Activated CD4-positive, alpha-beta T cell treated with anti-CD3 and anti-CD28 coated beads, Interleukin-2, amount 10 ng/mL, durations not matched to agents 24 days and 14 days (primary cell): ENCODE measurements at regions not wholly inside any gene's neighbourhood (a gene's known extent, or its start where the extent isn't known, plus 50 kb on each side); places are given as distances from the start of the nearest gene placed in this dataset.

Experiments used
- DNase-seq: peaks from one replicate; pipeline ENCODE4 v3.0.0; 2022
- H3K27ac Mint-ChIP-seq: one replicate; pipeline ENCODE4 v1.8.0; 2022; ENCODE audit warnings: mild to moderate bottlenecking, mixed read lengths
- H3K27me3 Mint-ChIP-seq: one replicate; pipeline ENCODE4 v1.8.0; 2022; ENCODE audit warnings: mixed read lengths
- H3K36me3 Mint-ChIP-seq: one replicate; pipeline ENCODE4 v1.8.0; 2022; ENCODE audit warnings: low read depth, mild to moderate bottlenecking, mixed read lengths
- H3K4me1 Mint-ChIP-seq: one replicate; pipeline ENCODE4 v1.8.0; 2021; ENCODE audit warnings: mixed read lengths
- H3K4me3 Mint-ChIP-seq: one replicate; pipeline ENCODE4 v1.8.0; 2022; ENCODE audit warnings: mild to moderate bottlenecking, moderate library complexity, mixed read lengths
- H3K9me3 Mint-ChIP-seq: one replicate; pipeline ENCODE4 v1.8.0; 2021; ENCODE audit warnings: mixed read lengths
- intact Hi-C: fragments of 100-400 bp; cut with micrococcal nuclease; formaldehyde crosslinking; loops from one replicate; pipeline ENCODE4 v1.15.1; 2023

- H3K27me3 Mint-ChIP-seq: peaks cover 6% of the 10 kb centered on the region
- DNase-seq: no peak
Observed at GRCh38 chr5:74382987-74383593, 257.4 kb downstream of the ENC1 start.

GRCh38 chr5:74382123-74382855, 258.2 kb downstream of the ENC1 start:
- intact Hi-C loops: no loop called here
- DNase-seq: no peak
- no peaks in the 10 kb centered on the region for H3K4me1 Mint-ChIP-seq
- H3K27me3 Mint-ChIP-seq: peaks cover 6% of the 10 kb centered on the region
- H3K27ac Mint-ChIP-seq: no peak overlapping the region
- H3K4me3 Mint-ChIP-seq: no peak overlapping the region
- no peaks in the 10 kb centered on the region for H3K9me3 Mint-ChIP-seq
- no peaks in the 10 kb centered on the region for H3K36me3 Mint-ChIP-seq

More at GRCh38 chr5:74382987-74383593, 257.4 kb downstream of the ENC1 start:
- no peak overlapping the region for H3K27ac Mint-ChIP-seq
- intact Hi-C loops: no loop called here
- H3K36me3 Mint-ChIP-seq: no peaks in the 10 kb centered on the region
- H3K9me3 Mint-ChIP-seq: no peaks in the 10 kb centered on the region
- H3K4me3 Mint-ChIP-seq: no peak overlapping the region
- H3K4me1 Mint-ChIP-seq: no peaks in the 10 kb centered on the region

DNA sequence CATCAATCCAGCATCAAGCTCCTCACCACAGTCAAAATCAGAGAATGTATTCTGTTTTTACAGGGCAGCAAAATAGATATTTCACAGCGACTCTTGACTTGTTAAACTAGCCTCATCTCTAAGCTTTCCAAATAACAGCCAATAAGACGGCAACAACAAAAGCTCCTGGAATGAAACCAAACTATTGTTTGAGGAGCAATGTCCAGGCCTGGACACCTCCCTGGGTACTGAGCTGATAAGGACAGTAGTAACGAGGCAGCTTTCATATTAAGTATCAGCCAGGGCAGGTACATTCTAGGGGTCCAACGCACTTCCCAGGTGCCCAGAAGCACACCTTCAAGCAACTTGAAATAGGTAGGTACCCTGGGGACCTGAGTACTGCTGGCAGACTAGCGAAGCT, 260.3 kb downstream of the ENC1 start:
- no peaks in the 10 kb centered on the region for H3K36me3 Mint-ChIP-seq
- DNase-seq: no peak
- peaks cover 8% of the 10 kb centered on the region for H3K27me3 Mint-ChIP-seq
- H3K9me3 Mint-ChIP-seq: no peaks in the 10 kb centered on the region
- no peak overlapping the region for H3K4me3 Mint-ChIP-seq
- H3K27ac Mint-ChIP-seq: no peak overlapping the region
- intact Hi-C loops: no loop called here
- H3K4me1 Mint-ChIP-seq: no peaks in the 10 kb centered on the region

DNA sequence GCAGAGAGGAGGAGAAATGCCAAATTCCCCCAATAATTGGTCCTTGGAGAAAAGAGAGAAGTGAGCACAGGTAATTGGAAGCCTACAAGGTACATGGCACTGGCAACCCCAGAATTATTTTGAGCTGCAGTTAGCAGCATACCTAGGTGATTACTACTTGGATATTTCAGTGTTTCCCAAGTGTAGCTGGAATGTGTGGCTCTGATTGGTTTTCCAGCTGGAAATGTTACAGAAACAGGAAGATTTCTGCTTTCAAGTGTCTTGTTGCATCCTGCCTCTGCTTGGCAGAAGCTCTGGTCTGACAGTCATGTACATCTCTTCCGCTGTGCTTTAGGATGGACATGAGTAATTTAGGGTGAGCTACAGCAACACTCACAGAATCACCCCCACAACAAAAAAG, 262.1 kb downstream of the ENC1 start:
- Mint-ChIP-seq H3K4me3 (no peak overlapping the region), H3K4me1 (no peaks in the 10 kb centered on the region), H3K36me3 (no peaks in the 10 kb centered on the region), H3K27me3 (peaks cover 4% of the 10 kb centered on the region), H3K9me3 (no peaks in the 10 kb centered on the region), H3K27ac (no peak overlapping the region)
- intact Hi-C loops: no loop called here
- no peak for DNase-seq

DNA sequence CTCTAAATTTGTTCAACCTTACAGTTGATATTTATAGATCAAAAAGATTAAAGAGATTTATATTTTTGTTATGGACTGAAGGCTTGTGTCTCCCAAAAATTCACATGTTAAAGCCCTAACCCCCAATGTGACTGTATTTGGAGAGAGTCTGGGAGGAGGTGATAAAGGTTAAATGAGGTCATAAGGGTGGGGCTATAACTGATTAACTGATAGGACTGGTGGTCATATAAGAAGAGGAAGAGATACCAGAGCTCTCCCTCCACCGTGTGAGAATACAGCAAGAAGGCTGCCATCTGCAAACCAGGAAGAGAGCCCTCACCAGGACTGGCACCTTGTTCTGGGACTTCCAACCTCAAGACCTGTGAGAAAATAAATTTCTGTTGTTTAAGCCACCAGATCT, 264.3 kb downstream of the ENC1 start:
- Mint-ChIP-seq H3K9me3 (no peaks in the 10 kb centered on the region), H3K4me3 (no peak overlapping the region), H3K27ac (no peak overlapping the region), H3K36me3 (no peaks in the 10 kb centered on the region), H3K27me3 (peaks cover 4% of the 10 kb centered on the region), H3K4me1 (no peaks in the 10 kb centered on the region)
- intact Hi-C loops: no loop called here
- no peak for DNase-seq

GRCh38 chr5:74375271-74375670, 265.3 kb downstream of the ENC1 start:
- no peak for DNase-seq
- no peak overlapping the region for H3K4me3 Mint-ChIP-seq
- no peaks in the 10 kb centered on the region for H3K4me1 Mint-ChIP-seq
- intact Hi-C loops: no loop called here
- H3K27me3 Mint-ChIP-seq: peaks cover 4% of the 10 kb centered on the region
- no peaks in the 10 kb centered on the region for H3K36me3 Mint-ChIP-seq
- no peak overlapping the region for H3K27ac Mint-ChIP-seq
- H3K9me3 Mint-ChIP-seq: no peaks in the 10 kb centered on the region

DNA sequence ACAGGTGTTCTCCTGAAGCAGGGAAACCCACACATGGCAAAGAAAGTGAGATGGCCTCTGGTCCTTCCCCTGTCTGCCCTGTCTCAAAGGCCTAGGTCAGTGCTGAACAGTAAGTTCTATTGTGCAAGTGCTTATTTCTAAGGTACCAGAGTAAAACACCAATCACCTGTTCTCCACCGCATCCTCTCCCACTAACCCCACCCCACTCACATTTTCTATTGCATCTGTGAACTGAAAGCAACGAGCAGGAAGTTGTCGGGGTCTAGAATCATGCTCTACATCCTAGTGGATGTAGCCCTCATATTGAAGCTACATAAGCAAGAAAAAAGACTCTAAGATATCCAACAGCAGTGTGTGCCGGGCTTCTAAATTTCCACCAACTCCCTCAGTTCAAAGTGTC, 265.9 kb downstream of the ENC1 start:
- Mint-ChIP-seq H3K36me3 (no peaks in the 10 kb centered on the region), H3K4me3 (no peak overlapping the region), H3K4me1 (no peaks in the 10 kb centered on the region), H3K27ac (no peak overlapping the region), H3K27me3 (peaks cover 4% of the 10 kb centered on the region), H3K9me3 (no peaks in the 10 kb centered on the region)
- no peak for DNase-seq
- intact Hi-C loops: no loop called here

GRCh38 chr5:74373076-74373475, 267.5 kb downstream of the ENC1 start:
- no peaks in the 10 kb centered on the region for H3K36me3 Mint-ChIP-seq
- peaks cover 3% of the 10 kb centered on the region for H3K27me3 Mint-ChIP-seq
- intact Hi-C loops: no loop called here
- no peaks in the 10 kb centered on the region for H3K4me1 Mint-ChIP-seq
- no peak overlapping the region for H3K27ac Mint-ChIP-seq
- no peak for DNase-seq
- H3K9me3 Mint-ChIP-seq: no peaks in the 10 kb centered on the region
- H3K4me3 Mint-ChIP-seq: no peak overlapping the region

- no peak for DNase-seq
- Mint-ChIP-seq H3K36me3 (no peaks in the 10 kb centered on the region), H3K9me3 (no peaks in the 10 kb centered on the region), H3K27ac (no peak overlapping the region), H3K4me1 (no peaks in the 10 kb centered on the region), H3K27me3 (peaks cover 3% of the 10 kb centered on the region), H3K4me3 (no peak overlapping the region)
- intact Hi-C loops: no loop called here
Observed at GRCh38 chr5:74372502-74373064, 267.9 kb downstream of the ENC1 start.

DNA sequence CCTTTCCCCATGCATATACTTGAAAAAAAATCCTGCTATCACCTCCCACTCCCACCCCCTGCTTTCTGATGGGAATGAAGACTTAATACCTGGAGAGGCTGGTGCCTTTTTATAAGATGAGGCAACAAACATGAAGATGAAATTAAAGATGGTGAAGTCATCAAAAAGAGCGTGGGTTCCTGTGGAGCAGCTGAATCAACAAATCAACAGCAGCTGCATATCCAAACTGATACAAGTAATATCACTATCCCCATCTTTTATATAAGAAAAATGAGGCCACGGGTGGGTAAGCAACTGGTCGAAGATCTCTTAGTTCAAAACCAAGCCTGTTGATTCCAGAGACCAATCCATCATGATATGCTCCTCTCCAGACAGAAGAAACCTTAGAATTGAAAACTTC, 268.5 kb downstream of the ENC1 start:
- intact Hi-C loops: no loop called here
- Mint-ChIP-seq H3K4me3 (no peak overlapping the region), H3K27me3 (peaks cover 3% of the 10 kb centered on the region), H3K36me3 (no peaks in the 10 kb centered on the region), H3K4me1 (no peaks in the 10 kb centered on the region), H3K9me3 (no peaks in the 10 kb centered on the region), H3K27ac (no peak overlapping the region)
- DNase-seq: no peak

DNA sequence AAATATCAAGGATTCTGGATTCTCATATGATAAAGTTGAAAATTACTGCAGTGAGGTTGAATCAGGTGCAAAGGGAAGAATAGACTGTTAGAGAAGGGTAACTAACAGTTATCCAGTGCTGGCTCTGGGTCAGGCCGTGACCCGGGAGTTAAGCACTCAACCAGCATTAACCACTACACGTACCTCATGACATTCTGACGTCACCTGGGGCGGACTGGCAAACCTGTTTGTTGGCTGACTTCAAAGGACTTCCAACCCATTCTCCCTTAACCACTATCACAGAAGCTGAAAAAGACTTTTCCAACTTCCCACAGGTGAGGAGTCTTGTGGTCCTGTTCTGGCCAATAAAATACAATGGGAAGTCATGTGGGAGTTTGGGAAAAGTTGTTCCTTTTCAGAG, 268.9 kb downstream of the ENC1 start:
- intact Hi-C loops: no loop called here
- no peak overlapping the region for H3K27ac Mint-ChIP-seq
- H3K4me3 Mint-ChIP-seq: no peak overlapping the region
- H3K27me3 Mint-ChIP-seq: peaks cover 3% of the 10 kb centered on the region
- H3K9me3 Mint-ChIP-seq: no peaks in the 10 kb centered on the region
- H3K4me1 Mint-ChIP-seq: no peaks in the 10 kb centered on the region
- DNase-seq: no peak
- no peaks in the 10 kb centered on the region for H3K36me3 Mint-ChIP-seq

GRCh38 chr5:74370168-74370567, 270.4 kb downstream of the ENC1 start:
- H3K4me3 Mint-ChIP-seq: no peak overlapping the region
- no peaks in the 10 kb centered on the region for H3K9me3 Mint-ChIP-seq
- H3K36me3 Mint-ChIP-seq: no peaks in the 10 kb centered on the region
- DNase-seq: no peak
- no peak overlapping the region for H3K27ac Mint-ChIP-seq
- intact Hi-C loops: no loop called here
- no peaks in the 10 kb centered on the region for H3K4me1 Mint-ChIP-seq
- H3K27me3 Mint-ChIP-seq: no peaks in the 10 kb centered on the region

DNA sequence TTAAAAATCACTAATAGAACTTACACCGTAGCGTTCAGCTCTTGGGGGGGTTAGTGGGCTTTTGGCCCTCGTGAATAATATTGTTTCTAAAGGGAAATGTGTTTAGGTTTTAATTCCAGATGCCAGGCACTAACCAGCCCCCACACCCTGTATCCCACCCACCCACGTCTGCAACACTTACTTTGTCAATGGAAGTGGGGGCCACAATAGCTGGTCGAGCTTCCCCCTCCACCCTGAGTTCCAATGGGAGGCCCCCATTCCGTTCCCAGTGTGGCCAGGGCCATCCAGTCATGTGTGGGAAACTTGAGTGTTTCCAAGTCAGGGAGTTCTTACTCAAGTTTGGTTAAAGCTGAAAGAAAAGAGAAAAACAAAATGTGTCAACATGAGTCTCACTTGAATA, 271.4 kb downstream of the ENC1 start:
- Mint-ChIP-seq H3K27me3 (no peaks in the 10 kb centered on the region), H3K27ac (no peak overlapping the region), H3K4me1 (no peaks in the 10 kb centered on the region), H3K9me3 (no peaks in the 10 kb centered on the region), H3K4me3 (no peak overlapping the region), H3K36me3 (no peaks in the 10 kb centered on the region)
- intact Hi-C loops: no loop called here
- DNase-seq: no peak

DNA sequence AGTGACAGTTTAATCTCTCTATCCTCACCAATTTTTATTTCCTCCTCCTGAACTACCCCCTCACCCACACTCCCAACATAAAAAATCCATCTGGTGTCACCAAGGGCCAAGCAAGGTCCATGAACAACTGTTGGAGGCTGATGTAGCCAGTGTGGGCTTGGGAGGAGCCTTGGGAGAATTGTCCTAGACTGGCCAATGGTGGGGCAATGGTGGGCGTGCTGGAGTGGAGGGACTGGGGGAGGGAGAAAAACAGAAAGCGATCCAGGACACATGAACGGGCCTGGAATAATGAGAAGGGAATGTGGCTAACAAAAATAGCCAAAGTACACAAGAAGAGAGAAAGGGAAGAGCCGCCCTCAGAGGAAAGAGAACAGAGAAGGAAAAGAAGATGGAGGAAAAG, 272.6 kb downstream of the ENC1 start:
- intact Hi-C loops: no loop called here
- H3K36me3 Mint-ChIP-seq: no peaks in the 10 kb centered on the region
- no peaks in the 10 kb centered on the region for H3K4me1 Mint-ChIP-seq
- DNase-seq: no peak
- H3K4me3 Mint-ChIP-seq: no peak overlapping the region
- H3K9me3 Mint-ChIP-seq: no peaks in the 10 kb centered on the region
- no peaks in the 10 kb centered on the region for H3K27me3 Mint-ChIP-seq
- H3K27ac Mint-ChIP-seq: no peak overlapping the region
